AG10803 (cell line): ENCODE measurements at regions not wholly inside any gene's neighbourhood (a gene's known extent, or its start where the extent isn't known, plus 50 kb on each side); places are given as distances from the start of the nearest gene placed in this dataset.

Experiments
- DNase-seq: peaks from one replicate; pipeline ENCODE4 v3.0.0; 2010; ENCODE audit warnings: low read depth
- H3K4me3 ChIP-seq: 2 replicates; pipeline ENCODE4 v1.5.1; 2011; ENCODE audit warnings: mild to moderate bottlenecking, low read length, control low read depth
- CTCF ChIP-seq: conservative IDR thresholded peaks from 2 replicates; pipeline ENCODE4 v1.5.1; 2011; ENCODE audit warnings: mild to moderate bottlenecking, low read length, control low read depth, inconsistent platforms

GRCh38 chr13:33448889-33449288, 163.3 kb upstream of the STARD13 start:
- no peak for DNase-seq
- H3K4me3 ChIP-seq: no peak overlapping the region
- no peak for TF ChIP-seq CTCF

GRCh38 chr13:33450956-33451709, 165.6 kb upstream of the STARD13 start:
- no peak for TF ChIP-seq CTCF
- no peak for DNase-seq
- H3K4me3 ChIP-seq: no peak overlapping the region

DNA sequence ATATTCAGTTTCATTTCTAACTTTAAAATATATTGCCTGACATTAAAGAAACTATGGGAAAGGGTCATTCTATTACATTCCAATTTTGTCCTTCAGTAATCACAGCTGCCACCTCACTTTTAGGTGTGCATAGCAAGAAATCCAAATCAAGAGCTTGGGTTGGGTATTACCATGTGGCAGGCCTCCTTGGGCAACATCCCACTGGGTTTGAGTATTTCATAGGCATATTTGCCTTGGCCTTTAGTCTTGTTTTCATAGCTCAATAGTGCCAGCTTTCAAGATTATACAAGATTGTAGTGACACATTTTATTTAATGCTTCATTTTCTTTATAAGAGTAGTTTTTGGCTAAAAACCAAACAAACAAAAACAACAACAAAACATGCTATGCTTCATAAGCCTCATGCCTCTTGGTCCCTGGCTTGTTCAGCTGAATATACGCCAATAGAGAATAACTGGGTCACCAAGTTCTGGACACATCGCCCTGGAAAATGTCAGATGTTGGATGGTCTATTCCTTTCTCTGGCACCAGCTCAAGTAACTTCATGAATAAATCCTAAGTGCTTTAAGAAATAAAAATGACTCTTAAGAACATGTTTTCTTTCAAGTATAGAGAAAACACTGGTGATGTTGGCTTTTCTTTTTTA, 167.4 kb upstream of the STARD13 start:
- DNase-seq: no peak
- no peak for TF ChIP-seq CTCF
- no peak overlapping the region for H3K4me3 ChIP-seq

GRCh38 chr13:33453936-33454335, 168.4 kb upstream of the STARD13 start:
- TF ChIP-seq CTCF: no peak
- no peak for DNase-seq
- H3K4me3 ChIP-seq: no peak overlapping the region

- no peak for TF ChIP-seq CTCF
- no peak overlapping the region for H3K4me3 ChIP-seq
- DNase-seq: peak; percentile 93
Observed at GRCh38 chr13:33454844-33455705, 169.5 kb upstream of the STARD13 start.

DNA sequence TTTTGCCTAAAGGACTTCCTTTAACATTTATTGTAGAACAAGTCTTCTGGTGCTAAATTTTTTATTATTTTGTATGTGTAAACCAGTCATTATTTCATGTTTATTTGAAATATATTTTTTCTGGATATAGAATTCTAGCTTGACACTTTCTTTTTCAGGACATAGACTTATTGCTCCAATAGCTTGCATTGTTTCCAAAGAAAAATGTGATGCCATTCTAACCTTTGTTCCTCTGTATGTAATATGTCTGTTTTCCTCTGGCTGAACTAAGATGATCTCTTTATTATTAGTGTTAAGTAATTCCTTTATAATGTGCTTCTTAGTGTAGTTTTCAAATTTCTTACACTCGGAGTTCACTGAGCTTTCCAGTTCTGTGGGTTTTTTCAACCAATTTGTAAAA, 174.1 kb upstream of the STARD13 start:
- no peak for TF ChIP-seq CTCF
- DNase-seq: no peak

GRCh38 chr13:33462109-33462508, 176.6 kb upstream of the STARD13 start:
- no peak overlapping the region for H3K4me3 ChIP-seq
- DNase-seq: no peak

More for the DNA sequence above, 174.1 kb upstream of the STARD13 start:
- no peak overlapping the region for H3K4me3 ChIP-seq

More at GRCh38 chr13:33462109-33462508, 176.6 kb upstream of the STARD13 start:
- no peak for TF ChIP-seq CTCF
